ENCODE measurements at regions not wholly inside any gene's neighbourhood (a gene's known extent, or its start where the extent isn't known, plus 50 kb on each side); places are given as distances from the start of the nearest gene placed in this dataset.

- no peak overlapping the region for H3K4me3 ChIP-seq (ENCODE audit: low read depth, low read length)
- no peak for DNase-seq
- H3K27me3 ChIP-seq (replicated peaks): no peaks in the 10 kb centered on the region
- H3K27ac ChIP-seq: no peak overlapping the region
- in situ Hi-C loops (cut with HindIII; ENCODE audit: low pct_ligation_motif_present, low sequenced_read_pairs): no loop called here
- no peaks in the 10 kb centered on the region for H3K36me3 ChIP-seq (replicated peaks)
- no peak for TF ChIP-seq CTCF (IDR thresholded peaks at IDR 0.05; ENCODE audit: low read depth, low read length, missing control alignments)
Measured at GRCh38 chr1:8164670-8165069, 138.6 kb upstream of the ERRFI1 start.

- no peak overlapping the region for H3K27ac ChIP-seq
- in situ Hi-C loops (cut with HindIII; ENCODE audit: low pct_ligation_motif_present, low sequenced_read_pairs): no loop called here
- no peaks in the 10 kb centered on the region for H3K27me3 ChIP-seq (replicated peaks)
- no peak for TF ChIP-seq CTCF (IDR thresholded peaks at IDR 0.05; ENCODE audit: low read depth, low read length, missing control alignments)
- H3K36me3 ChIP-seq (replicated peaks): no peaks in the 10 kb centered on the region
- no peak overlapping the region for H3K4me3 ChIP-seq (ENCODE audit: low read depth, low read length)
- DNase-seq: no peak
Measured at GRCh38 chr1:8163039-8163438, 136.9 kb upstream of the ERRFI1 start.

GRCh38 chr1:8162168-8162567 lies 136.1 kb upstream of the ERRFI1 start:
- DNase-seq: no peak
- Histone ChIP-seq H3K36me3 (replicated peaks) (no peaks in the 10 kb centered on the region), H3K27ac (no peak overlapping the region), H3K27me3 (replicated peaks) (no peaks in the 10 kb centered on the region), H3K4me3 (ENCODE audit: low read depth, low read length) (no peak overlapping the region)
- in situ Hi-C loops (cut with HindIII; ENCODE audit: low pct_ligation_motif_present, low sequenced_read_pairs): no loop called here
- no peak for TF ChIP-seq CTCF (IDR thresholded peaks at IDR 0.05; ENCODE audit: low read depth, low read length, missing control alignments)

- no peaks in the 10 kb centered on the region for H3K36me3 ChIP-seq (replicated peaks)
- H3K27ac ChIP-seq: no peak overlapping the region
- TF ChIP-seq CTCF (IDR thresholded peaks at IDR 0.05; ENCODE audit: low read depth, low read length, missing control alignments): no peak
- no peak overlapping the region for H3K4me3 ChIP-seq (ENCODE audit: low read depth, low read length)
- DNase-seq: no peak
- no peaks in the 10 kb centered on the region for H3K27me3 ChIP-seq (replicated peaks)
- in situ Hi-C loops (cut with HindIII; ENCODE audit: low pct_ligation_motif_present, low sequenced_read_pairs): no loop called here
Measured at GRCh38 chr1:8161546-8162105, 135.5 kb upstream of the ERRFI1 start.

GRCh38 chr1:8159470-8160024 lies 133.4 kb upstream of the ERRFI1 start:
- no peak for DNase-seq
- no peak for TF ChIP-seq CTCF (IDR thresholded peaks at IDR 0.05; ENCODE audit: low read depth, low read length, missing control alignments)
- Histone ChIP-seq H3K27ac (no peak overlapping the region), H3K36me3 (replicated peaks) (no peaks in the 10 kb centered on the region), H3K27me3 (replicated peaks) (no peaks in the 10 kb centered on the region), H3K4me3 (ENCODE audit: low read depth, low read length) (no peak overlapping the region)
- in situ Hi-C loops (cut with HindIII; ENCODE audit: low pct_ligation_motif_present, low sequenced_read_pairs): no loop called here

GRCh38 chr1:8158995-8159394 lies 132.9 kb upstream of the ERRFI1 start:
- DNase-seq: no peak
- Histone ChIP-seq H3K27me3 (replicated peaks) (no peaks in the 10 kb centered on the region), H3K27ac (no peak overlapping the region), H3K4me3 (ENCODE audit: low read depth, low read length) (no peak overlapping the region), H3K36me3 (replicated peaks) (no peaks in the 10 kb centered on the region)
- in situ Hi-C loops (cut with HindIII; ENCODE audit: low pct_ligation_motif_present, low sequenced_read_pairs): no loop called here
- no peak for TF ChIP-seq CTCF (IDR thresholded peaks at IDR 0.05; ENCODE audit: low read depth, low read length, missing control alignments)
